KG1 (cell line): ENCODE measurements at regions not wholly inside any gene's neighbourhood (a gene's known extent, or its start where the extent isn't known, plus 50 kb on each side); places are given as distances from the start of the nearest gene placed in this dataset.
"Not testable (repeated sequence)": the region's sequence is repeated elsewhere in the genome, so short reads cannot be mapped to it uniquely, and the experiment has no call there.

ENCODE experiments used
- DNase-seq: peaks from one replicate; lab custom pipeline; 2025; lab: John Stamatoyannopoulos, UW

DNA sequence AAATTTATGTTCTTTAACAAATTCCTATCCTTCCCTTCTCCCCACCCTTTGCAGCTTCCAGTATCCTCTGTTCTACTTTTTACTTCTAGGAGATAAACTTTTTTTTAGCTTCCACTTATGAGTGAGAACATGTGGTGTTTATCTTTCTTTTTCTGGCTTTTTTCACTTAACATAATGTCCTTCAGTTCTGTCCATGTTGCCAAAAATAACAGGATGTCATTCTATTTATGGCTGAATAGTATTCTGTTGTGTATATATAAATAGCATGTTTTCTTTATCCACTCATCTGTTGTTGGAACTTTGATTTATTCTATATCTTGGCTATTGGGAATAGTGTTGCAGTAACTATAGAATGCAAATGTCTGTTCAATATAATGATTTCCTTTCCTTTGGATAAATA is 1191.2 kb downstream of the CNTNAP5 start:
- no peak for DNase-seq

- no peak for DNase-seq
Observed at GRCh38 chr2:125224188-125224587, 1199.1 kb downstream of the CNTNAP5 start.

DNA sequence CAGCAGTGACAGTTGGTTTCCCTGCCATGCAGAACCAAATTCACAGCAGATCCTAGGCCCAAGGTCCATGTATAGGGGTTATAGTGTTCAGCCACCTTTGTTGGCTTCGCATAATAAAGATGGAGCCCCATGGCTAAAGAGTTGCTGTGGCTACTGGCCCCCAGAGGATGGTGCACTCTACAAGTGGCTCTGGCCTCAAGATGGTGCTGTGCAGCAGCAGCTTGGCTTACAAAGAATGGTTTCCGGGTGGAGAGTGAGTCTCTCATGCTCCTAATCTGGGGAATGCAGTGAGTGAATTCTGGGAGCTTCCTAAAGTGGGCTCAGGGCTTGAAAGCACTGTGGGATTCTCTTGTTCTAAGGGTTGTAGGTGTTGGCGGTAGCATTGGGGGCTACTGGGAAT is 1199.7 kb downstream of the CNTNAP5 start:
- no peak for DNase-seq

DNA sequence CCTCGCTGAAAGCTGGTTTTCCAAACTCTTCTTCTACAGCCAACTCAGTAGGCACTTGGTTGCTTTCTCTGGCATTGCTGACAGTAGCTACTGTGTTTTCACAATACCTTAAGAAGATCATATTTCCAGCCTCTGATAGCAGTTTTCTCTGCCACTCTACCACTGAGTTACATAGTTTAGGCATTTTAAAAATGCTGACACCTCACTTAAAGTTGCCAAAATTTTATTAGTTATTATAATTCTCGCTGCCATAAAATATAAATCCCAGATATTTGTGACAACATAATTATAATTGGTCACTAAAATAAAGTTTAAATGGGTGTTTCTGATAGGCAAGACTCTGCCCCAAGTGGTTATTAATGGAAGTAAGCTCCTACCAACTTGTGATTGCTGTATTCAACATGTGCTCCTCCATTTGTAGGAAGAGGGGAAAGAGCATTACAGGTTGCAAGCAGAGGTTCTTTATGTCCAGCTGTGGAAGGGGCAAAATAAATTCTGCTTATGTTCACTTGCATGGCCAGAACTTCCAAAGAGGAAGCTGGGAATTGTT is 1202.8 kb downstream of the CNTNAP5 start:
- no peak for DNase-seq

DNA sequence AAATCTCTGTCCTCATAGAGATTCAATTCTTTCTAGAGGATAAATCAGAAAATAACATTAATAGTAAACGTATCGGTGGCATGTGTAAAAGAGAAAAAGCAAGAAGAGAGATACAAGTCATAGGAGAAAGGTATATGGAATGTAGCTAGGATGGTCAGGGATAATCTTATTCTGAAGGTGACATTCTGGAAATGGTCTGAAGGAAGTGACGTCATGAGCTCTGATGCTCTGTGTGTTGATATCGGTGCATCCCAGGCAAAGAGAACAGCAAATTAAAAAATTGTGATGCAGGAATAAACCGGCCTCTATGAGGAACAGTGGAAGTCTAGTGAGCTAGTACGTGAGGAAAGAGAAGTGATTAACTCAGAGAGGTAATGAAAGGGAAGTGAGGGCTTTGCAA is 1215.8 kb downstream of the CNTNAP5 start:
- no peak for DNase-seq

- DNase-seq = no peak
Observed at GRCh38 chr2:125243074-125243473, 1218.0 kb downstream of the CNTNAP5 start.

DNA sequence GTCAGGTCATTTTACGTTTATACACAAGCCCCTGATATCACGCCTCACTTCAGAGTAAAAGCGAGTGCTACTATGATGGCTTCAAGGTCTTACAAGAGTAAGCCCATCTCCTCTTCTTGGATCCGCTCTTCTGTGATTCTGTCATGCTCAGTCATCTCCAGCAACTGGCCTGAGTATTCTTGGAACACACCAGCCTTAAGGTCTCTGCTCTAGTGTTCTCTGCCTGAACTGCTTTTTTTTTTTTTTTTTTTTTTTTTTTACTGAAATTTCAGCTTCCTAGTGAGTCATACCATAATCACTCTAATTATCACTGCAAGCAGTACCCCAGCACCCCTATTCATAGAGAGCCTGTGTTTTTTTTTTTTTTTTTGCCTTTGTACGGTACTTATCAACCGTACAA is 1228.9 kb downstream of the CNTNAP5 start:
- DNase-seq = no peak

DNA sequence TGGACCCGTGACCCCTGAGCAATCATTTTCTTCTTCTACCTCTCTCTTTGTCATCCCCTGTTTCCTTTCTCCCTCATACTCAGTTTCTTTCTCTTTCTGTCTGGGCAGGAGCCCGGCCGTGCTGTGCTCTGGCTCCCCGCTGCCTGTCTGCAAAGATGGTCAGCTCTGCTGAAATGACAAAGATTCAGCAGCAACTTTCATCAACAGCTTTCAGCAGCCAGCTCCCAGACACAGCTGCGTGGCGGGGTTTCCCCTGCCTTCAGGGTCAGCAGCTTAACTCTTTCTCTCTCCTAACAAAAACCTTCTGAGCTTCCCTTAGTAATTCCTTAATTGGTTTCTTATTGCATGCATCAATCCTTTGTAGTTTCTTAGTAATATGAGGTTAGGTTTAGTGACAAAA is 1234.4 kb downstream of the CNTNAP5 start:
- DNase-seq = no peak

DNA sequence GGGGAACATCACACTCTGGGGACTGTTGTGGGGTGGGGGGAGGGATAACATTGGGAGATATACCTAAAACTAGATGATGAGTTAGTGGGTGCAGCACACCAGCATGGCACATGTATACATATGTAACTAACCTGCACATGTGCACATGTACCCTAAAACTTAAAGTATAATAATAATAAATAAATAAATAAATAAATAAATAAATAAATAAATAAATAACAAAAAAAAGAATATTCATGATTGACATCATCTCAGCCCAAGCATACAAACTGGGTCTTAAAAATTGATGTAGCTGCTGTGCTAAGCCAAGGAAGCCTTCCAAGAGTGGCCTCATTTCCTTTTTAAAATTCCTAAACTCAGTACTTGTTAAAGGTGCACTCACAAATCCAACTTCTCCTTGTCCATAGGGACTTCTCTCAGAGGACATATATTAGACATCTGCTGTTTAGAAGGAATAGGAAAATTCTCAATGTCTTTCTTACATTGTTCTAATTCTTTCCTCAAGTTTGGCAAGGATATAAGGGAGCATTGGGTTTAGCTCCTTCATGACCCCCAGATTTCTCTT is 1235.4 kb downstream of the CNTNAP5 start:
- DNase-seq = not testable (repeated sequence)

GRCh38 chr2:125264453-125264852 is 1239.4 kb downstream of the CNTNAP5 start:
- DNase-seq = no peak

DNA sequence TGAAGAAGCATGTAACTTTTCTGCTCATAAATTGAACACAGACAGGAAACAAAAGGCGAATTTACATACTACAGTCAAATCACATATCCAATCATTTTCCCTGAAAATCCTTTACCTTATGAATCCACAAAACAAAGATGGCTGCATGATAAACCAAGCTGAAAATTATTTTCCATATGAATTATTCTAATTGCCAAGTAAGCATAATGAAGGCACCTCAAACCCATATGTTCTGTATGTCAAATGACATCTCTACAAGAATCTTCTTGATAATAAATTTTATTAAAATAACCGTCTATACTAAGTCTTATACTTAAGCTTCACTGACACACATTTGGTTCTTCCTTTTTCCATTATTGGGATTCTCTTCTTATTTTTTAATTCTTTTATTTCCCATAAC is 1242.6 kb downstream of the CNTNAP5 start:
- DNase-seq = no peak

DNA sequence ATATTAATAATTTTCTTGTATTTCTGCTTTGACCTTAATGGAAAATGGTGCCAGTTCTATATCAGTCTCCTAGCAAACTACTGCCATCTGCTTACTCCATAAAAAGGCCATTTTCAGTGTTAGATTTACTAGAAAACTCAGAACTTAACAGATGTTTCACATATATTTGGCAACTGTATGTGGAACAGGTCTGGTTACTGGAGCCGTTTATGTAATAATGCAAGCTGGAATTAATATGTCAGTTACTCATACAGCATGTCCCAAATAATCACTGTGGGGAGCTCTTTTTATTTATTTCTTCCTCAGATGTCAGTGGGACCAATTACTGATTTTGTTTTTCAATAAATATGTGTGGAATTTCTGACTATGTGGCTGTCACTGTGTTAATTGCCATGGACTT is 1247.6 kb downstream of the CNTNAP5 start:
- no peak for DNase-seq

DNA sequence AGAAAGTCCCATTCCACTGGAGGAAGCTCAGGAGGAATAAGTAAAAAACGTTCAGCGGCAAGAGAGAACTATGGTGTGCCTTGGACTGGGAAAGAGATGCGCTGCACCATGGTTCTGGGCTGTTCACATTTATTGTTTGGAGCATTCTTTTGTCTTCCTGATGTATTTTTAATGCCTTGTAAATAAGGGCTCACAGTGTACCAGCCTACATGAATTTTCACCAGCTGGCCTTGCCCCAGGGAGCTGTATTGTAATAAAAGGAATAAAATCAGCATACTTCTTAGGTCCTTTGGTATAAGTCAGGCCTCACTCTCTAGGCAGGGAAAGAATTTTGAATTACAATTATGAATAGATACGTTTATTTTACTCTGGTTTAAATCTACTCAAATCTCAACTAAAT is 1249.6 kb downstream of the CNTNAP5 start:
- no peak for DNase-seq

DNA sequence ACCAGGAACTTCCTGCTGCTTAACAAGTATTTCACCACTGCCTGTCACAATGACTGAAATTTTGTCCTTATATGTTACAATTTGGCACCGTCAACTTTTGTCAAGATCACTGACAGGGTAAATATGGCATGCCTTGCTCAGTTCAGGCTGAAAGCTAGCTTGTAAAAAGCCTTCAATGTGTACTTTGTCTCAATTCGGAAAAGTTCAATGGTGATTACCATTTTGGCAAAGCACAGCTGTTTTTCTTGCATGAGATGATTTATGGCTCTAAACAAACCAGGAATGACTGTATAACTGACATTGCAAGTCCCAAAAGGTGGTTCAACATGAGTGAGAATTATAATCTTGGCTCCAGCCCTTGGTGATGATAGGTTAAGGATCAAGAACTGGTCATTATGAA is 1255.2 kb downstream of the CNTNAP5 start:
- DNase-seq = no peak

- no peak for DNase-seq
Observed at GRCh38 chr2:125281242-125281641, 1256.2 kb downstream of the CNTNAP5 start.

- DNase-seq = no peak
Observed at GRCh38 chr2:125296742-125297141, 1271.7 kb downstream of the CNTNAP5 start.

- no peak for DNase-seq
Observed at GRCh38 chr2:125310657-125311364, 1285.7 kb downstream of the CNTNAP5 start.

- no peak for DNase-seq
Observed at GRCh38 chr2:125312342-125312741, 1287.3 kb downstream of the CNTNAP5 start.

DNA sequence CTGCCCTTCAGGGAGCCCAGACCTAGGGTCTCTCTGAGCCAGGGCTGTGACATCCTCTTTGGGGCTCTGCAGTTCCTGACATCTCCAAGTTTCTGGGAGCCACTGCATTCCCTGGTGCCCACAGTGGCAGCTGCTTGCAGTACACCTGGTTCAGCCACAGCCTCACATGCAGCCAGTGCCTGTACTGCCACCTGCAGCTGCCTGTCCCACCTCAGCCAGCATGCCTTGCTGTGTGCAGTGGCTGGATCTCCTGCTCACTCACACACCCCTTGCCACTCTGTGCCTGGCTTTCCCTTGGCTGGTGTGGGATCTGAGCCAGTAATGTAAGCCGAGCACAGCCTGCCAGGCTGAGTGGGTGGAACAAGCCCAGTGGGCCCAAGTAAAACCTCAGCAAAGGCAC is 1288.7 kb downstream of the CNTNAP5 start:
- no peak for DNase-seq

DNA sequence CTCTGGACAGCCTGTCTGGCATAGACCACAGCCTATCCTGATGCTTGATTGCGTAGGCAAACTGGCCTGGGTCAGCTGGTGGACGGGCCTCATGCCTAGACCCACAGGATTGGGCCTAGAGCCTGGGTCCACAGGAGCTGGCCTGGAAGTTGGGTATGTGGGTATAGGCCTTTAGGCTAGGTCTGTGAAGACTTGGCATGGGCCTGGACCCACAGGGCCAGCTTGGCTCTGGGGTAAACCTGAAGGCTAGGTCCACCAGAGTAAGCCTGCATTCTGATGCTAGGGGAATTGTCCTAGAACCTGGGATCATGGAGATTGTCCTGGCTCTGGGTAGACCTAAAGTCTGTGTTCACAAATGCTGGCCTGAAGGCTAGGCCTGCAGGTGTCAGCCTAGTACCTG is 1293.7 kb downstream of the CNTNAP5 start:
- no peak for DNase-seq

DNA sequence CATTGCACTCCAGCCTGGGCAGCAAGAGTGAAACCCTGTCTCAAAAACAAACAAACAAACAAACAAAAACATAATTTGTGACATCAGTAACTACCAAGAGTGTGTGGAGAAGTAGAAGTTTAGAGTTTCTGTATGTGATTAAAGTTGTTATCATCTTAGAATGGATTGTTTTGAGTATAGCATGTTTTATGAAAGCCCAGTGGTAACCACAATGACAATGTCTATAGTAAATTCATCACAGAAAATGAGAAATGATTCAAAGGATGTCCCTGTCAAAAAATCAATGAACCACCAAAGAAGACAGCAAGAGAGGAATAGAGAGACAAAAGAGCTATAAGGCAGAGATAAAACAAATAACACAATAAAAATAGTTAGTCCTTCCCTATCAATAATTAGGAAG is 1299.2 kb downstream of the CNTNAP5 start:
- no peak for DNase-seq

- DNase-seq = no peak
Observed at GRCh38 chr2:125330133-125330532, 1305.0 kb downstream of the CNTNAP5 start.

GRCh38 chr2:125341353-125341752 is 1314.6 kb upstream of the GYPC start:
- no peak for DNase-seq

DNA sequence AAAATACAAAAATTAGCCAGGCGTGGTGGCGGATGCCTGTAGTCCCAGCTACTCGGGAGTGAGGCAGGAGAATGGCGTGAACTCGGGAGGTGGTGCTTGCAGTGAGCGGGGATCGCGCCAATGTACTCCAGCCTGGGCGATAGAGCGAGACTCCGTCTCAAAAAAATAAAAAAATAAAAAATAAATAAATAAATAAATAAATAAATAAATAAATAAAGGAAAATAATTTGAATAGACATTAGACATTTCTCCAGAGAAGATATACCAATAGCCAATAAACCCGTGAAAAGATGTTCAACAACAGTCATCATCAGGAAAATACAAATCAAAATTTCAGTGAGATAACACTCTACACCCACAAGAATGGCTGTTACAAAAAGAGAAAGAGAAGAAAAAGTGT is 1302.4 kb upstream of the GYPC start:
- DNase-seq = not testable (repeated sequence)
